K562 (cell line): ENCODE measurements at regions not wholly inside any gene's neighbourhood (a gene's known extent, or its start where the extent isn't known, plus 50 kb on each side); places are given as distances from the start of the nearest gene placed in this dataset.

ENCODE experiments used
- BRF1 ChIP-seq: IDR thresholded peaks from 3 replicates; pipeline ENCODE4 v1.6.1; 2011; ENCODE audit warnings: borderline replicate concordance, mild to moderate bottlenecking; ENCODE audit not compliant: insufficient read length; ENCODE audit errors: extremely low read depth
- CHAMP1 ChIP-seq: fragments of 450-650 bp; IDR thresholded peaks from 2 replicates; pipeline ENCODE4 v1.6.1; 2016; ENCODE audit warnings: mild to moderate bottlenecking
- FIP1L1 ChIP-seq: fragments of 200-400 bp; formaldehyde crosslinking; IDR thresholded peaks from 2 replicates; pipeline ENCODE4 v1.6.1; 2018; ENCODE audit warnings: mild to moderate bottlenecking, low read depth, low read length; ENCODE audit not compliant: poor library complexity, severe bottlenecking
- HLTF ChIP-seq: fragments of 450-650 bp; IDR thresholded peaks from 2 replicates; pipeline ENCODE4 v1.6.1; 2016
- HOXB6 ChIP-seq: fragments of 250-450 bp; sonication (Bioruptor Pico); IDR thresholded peaks from 2 replicates; pipeline ENCODE4 v1.5.1; 2022; ENCODE audit warnings: mild to moderate bottlenecking, borderline replicate concordance
- ILF3 ChIP-seq: fragments of 450-650 bp; IDR thresholded peaks from 2 replicates; pipeline ENCODE4 v1.6.1; 2018; ENCODE audit warnings: antibody characterized with exemption, mild to moderate bottlenecking, moderate library complexity, borderline replicate concordance
- KLF13 ChIP-seq: fragments of 450-650 bp; IDR thresholded peaks from 2 replicates; pipeline ENCODE4 v1.6.1; 2016; ENCODE audit warnings: missing genetic modification characterization, low read depth, mild to moderate bottlenecking, missing compliant biosample characterization, moderate library complexity, borderline replicate concordance
- LEF1 ChIP-seq: fragments of 450-650 bp; IDR thresholded peaks from 2 replicates; pipeline ENCODE4 v1.6.1; 2016; ENCODE audit warnings: mild to moderate bottlenecking
- MXI1 ChIP-seq: IDR thresholded peaks from 2 replicates; pipeline ENCODE4 v1.6.1; 2011; ENCODE audit warnings: low read depth, mild to moderate bottlenecking, improper control_type of control experiment, low read length
- PTBP1 ChIP-seq: fragments of 200-400 bp; formaldehyde crosslinking; IDR thresholded peaks from 2 replicates; pipeline ENCODE4 v1.6.1; 2017; ENCODE audit warnings: low read depth, low read length
- ZBTB5 ChIP-seq: fragments of 450-650 bp; IDR thresholded peaks from 2 replicates; pipeline ENCODE4 v1.6.1; 2017; ENCODE audit warnings: antibody characterized with exemption
- ZBTB8A ChIP-seq: fragments of 450-650 bp; IDR thresholded peaks from 2 replicates; pipeline ENCODE4 v1.6.1; 2018; ENCODE audit warnings: mild to moderate bottlenecking, moderate library complexity; ENCODE audit not compliant: partially characterized antibody
- ZFP91 ChIP-seq: sonication (generic); formaldehyde crosslinking; IDR thresholded peaks from 2 replicates; pipeline ENCODE4 v1.8.0; 2022; ENCODE audit warnings: mild to moderate bottlenecking, missing genetic modification reagents
- ZNF212 ChIP-seq: fragments of 450-650 bp; formaldehyde crosslinking; IDR thresholded peaks from 2 replicates; pipeline ENCODE4 v1.4.0; 2020; ENCODE audit warnings: mild to moderate bottlenecking
- ZNF274 ChIP-seq: IDR thresholded peaks from 2 replicates; pipeline ENCODE4 v1.6.1; 2011; ENCODE audit warnings: low read depth, mild to moderate bottlenecking, low read length, moderate library complexity, borderline replicate concordance
- ZNF282 ChIP-seq: sonication (generic); formaldehyde crosslinking; IDR thresholded peaks from 2 replicates; pipeline ENCODE4 v1.8.1; 2023; ENCODE audit warnings: missing genetic modification reagents
- ZNF398 ChIP-seq: fragments of 250-450 bp; sonication (Bioruptor Pico); IDR thresholded peaks from 2 replicates; pipeline ENCODE4 v1.8.0; 2021; ENCODE audit warnings: moderate library complexity, mild to moderate bottlenecking, inconsistent platforms
- ZNF561 ChIP-seq: fragments of 450-650 bp; formaldehyde crosslinking; conservative IDR thresholded peaks from 2 replicates; pipeline ENCODE4 v1.4.0; 2020; ENCODE audit warnings: mild to moderate bottlenecking, moderate library complexity
- ZNF644 ChIP-seq: fragments of 200-800 bp; sonication (Bioruptor generic); IDR thresholded peaks from 2 replicates; pipeline ENCODE4 v1.6.1; 2016; ENCODE audit warnings: low read depth, missing genetic modification characterization, missing compliant biosample characterization

GRCh38 chr21:35106246-35106835 lies 57.2 kb upstream of the RUNX1 start (continued):
- TF ChIP-seq ZNF398 (CRISPR knock-in tag) (no peak), ZBTB8A (no peak), KLF13 (tag) (no peak), ZNF274 (no peak), FIP1L1 (no peak), MXI1 (0 out of 2 replicates have a peak, but pooled peaks have one; percentile 70), ZNF561 (no peak), ZBTB5 (no peak), LEF1 (peak; percentile 98), HOXB6 (no peak), BRF1 (no peak), ZNF212 (CRISPR knock-in tag) (no peak), ILF3 (no peak), CHAMP1 (peak; percentile 100), ZFP91 (CRISPR knock-in tag) (no peak), PTBP1 (no peak), ZNF282 (no peak), ZNF644 (tag) (peak; percentile 73; the same call in 1 of the 2 replicates), HLTF (peak; percentile 78)
